ENCODE measurements at regions not wholly inside any gene's neighbourhood (a gene's known extent, or its start where the extent isn't known, plus 50 kb on each side); places are given as distances from the start of the nearest gene placed in this dataset.

- TF ChIP-seq CTCF (conservative IDR thresholded peaks at IDR 0.05; ENCODE audit: low read length) = no peak
- no peak for TF ChIP-seq EZH2phosphoT487 (IDR thresholded peaks at IDR 0.05; ENCODE audit: borderline replicate concordance)
These were observed 66.7 kb upstream of the PODXL start for GRCh38 chr7:131623154-131623553.
